ENCODE measurements at regions not wholly inside any gene's neighbourhood (a gene's known extent, or its start where the extent isn't known, plus 50 kb on each side); places are given as distances from the start of the nearest gene placed in this dataset.
"Not testable (repeated sequence)": the region's sequence is repeated elsewhere in the genome, so short reads cannot be mapped to it uniquely, and the experiment has no call there.

GRCh38 chr16:66245868-66246267 lies 120.6 kb upstream of the CDH5 start:
- Histone ChIP-seq H3K9me3 (ENCODE audit: control insufficient read depth, low read length) (no peaks in the 10 kb centered on the region), H3K4me3 (ENCODE audit: insufficient read depth, low read depth, low read length, poor library complexity, severe bottlenecking) (no peak overlapping the region), H3K36me3 (ENCODE audit: control insufficient read depth, insufficient read depth, low read length) (no peaks in the 10 kb centered on the region), H3K4me1 (ENCODE audit: control insufficient read depth, insufficient read depth, low read length, poor library complexity, severe bottlenecking) (no peaks in the 10 kb centered on the region), H3K27me3 (replicated peaks; ENCODE audit: control insufficient read depth, insufficient read depth, low read length, poor library complexity, severe bottlenecking) (no peaks in the 10 kb centered on the region), H3K27ac (ENCODE audit: insufficient read depth, low read length, poor library complexity, severe bottlenecking) (no peak overlapping the region)
- no peak for DNase-seq

DNA sequence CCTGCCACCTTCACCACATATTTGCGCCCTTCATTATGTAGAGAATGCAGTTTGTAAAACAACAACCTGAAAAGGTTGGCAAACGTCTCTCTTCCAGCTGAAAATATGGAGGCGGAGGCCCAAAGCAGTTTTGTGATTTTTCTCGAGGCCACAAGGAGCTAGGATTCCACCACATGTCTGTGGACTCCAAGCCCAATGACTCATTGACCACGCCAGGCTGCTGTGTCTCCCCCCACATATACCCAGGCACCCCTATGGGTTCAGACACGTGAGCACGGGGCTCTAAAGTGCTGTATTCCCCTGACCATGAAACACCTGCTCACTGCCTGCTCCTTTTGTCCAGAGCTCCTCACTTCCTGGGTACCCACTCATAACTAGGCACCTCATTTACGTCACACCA lies 121.4 kb upstream of the CDH5 start:
- no peak for DNase-seq
- Histone ChIP-seq H3K36me3 (ENCODE audit: control insufficient read depth, insufficient read depth, low read length) (no peaks in the 10 kb centered on the region), H3K9me3 (ENCODE audit: control insufficient read depth, low read length) (no peaks in the 10 kb centered on the region), H3K27me3 (replicated peaks; ENCODE audit: control insufficient read depth, insufficient read depth, low read length, poor library complexity, severe bottlenecking) (no peaks in the 10 kb centered on the region), H3K4me3 (ENCODE audit: insufficient read depth, low read depth, low read length, poor library complexity, severe bottlenecking) (no peak overlapping the region), H3K27ac (ENCODE audit: insufficient read depth, low read length, poor library complexity, severe bottlenecking) (no peak overlapping the region), H3K4me1 (ENCODE audit: control insufficient read depth, insufficient read depth, low read length, poor library complexity, severe bottlenecking) (no peaks in the 10 kb centered on the region)

DNA sequence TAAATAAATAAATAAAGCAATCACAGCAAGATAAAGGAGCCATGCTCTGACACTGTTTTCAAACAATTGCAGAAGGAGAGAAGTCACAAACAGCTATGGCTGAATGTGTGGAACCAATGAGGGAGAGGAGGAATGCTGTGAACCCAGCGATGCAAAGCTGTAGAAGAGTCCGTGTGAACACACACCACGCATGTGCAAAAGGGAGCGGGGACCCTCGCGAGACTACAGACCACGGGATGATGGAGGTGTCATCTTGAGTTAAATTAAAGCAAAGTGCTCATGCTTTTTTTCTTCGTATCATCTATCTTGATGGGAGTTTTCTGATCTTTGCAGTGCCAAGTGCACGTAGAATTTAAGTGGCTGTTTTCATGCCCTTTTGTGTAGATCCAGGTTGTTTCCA lies 123.8 kb upstream of the CDH5 start:
- Histone ChIP-seq H3K4me3 (ENCODE audit: insufficient read depth, low read depth, low read length, poor library complexity, severe bottlenecking) (no peak overlapping the region), H3K4me1 (ENCODE audit: control insufficient read depth, insufficient read depth, low read length, poor library complexity, severe bottlenecking) (no peaks in the 10 kb centered on the region), H3K9me3 (ENCODE audit: control insufficient read depth, low read length) (no peaks in the 10 kb centered on the region), H3K36me3 (ENCODE audit: control insufficient read depth, insufficient read depth, low read length) (no peaks in the 10 kb centered on the region), H3K27me3 (replicated peaks; ENCODE audit: control insufficient read depth, insufficient read depth, low read length, poor library complexity, severe bottlenecking) (no peaks in the 10 kb centered on the region), H3K27ac (ENCODE audit: insufficient read depth, low read length, poor library complexity, severe bottlenecking) (no peak overlapping the region)
- no peak for DNase-seq

- H3K9me3 ChIP-seq (ENCODE audit: control insufficient read depth, low read length); H3K36me3 ChIP-seq (ENCODE audit: control insufficient read depth, insufficient read depth, low read length); DNase-seq; H3K27me3 ChIP-seq (replicated peaks; ENCODE audit: control insufficient read depth, insufficient read depth, low read length, poor library complexity, severe bottlenecking); H3K4me3 ChIP-seq (ENCODE audit: insufficient read depth, low read depth, low read length, poor library complexity, severe bottlenecking); H3K27ac ChIP-seq (ENCODE audit: insufficient read depth, low read length, poor library complexity, severe bottlenecking); H3K4me1 ChIP-seq (ENCODE audit: control insufficient read depth, insufficient read depth, low read length, poor library complexity, severe bottlenecking): not testable (repeated sequence)
Measured at GRCh38 chr16:66242206-66242605, 124.3 kb upstream of the CDH5 start.

GRCh38 chr16:66240631-66241395 lies 125.7 kb upstream of the CDH5 start:
- Histone ChIP-seq H3K27me3 (replicated peaks; ENCODE audit: control insufficient read depth, insufficient read depth, low read length, poor library complexity, severe bottlenecking) (no peaks in the 10 kb centered on the region), H3K9me3 (ENCODE audit: control insufficient read depth, low read length) (no peaks in the 10 kb centered on the region), H3K27ac (ENCODE audit: insufficient read depth, low read length, poor library complexity, severe bottlenecking) (no peak overlapping the region), H3K4me3 (ENCODE audit: insufficient read depth, low read depth, low read length, poor library complexity, severe bottlenecking) (no peak overlapping the region), H3K4me1 (ENCODE audit: control insufficient read depth, insufficient read depth, low read length, poor library complexity, severe bottlenecking) (no peaks in the 10 kb centered on the region), H3K36me3 (ENCODE audit: control insufficient read depth, insufficient read depth, low read length) (no peaks in the 10 kb centered on the region)
- DNase-seq, result no peak

DNA sequence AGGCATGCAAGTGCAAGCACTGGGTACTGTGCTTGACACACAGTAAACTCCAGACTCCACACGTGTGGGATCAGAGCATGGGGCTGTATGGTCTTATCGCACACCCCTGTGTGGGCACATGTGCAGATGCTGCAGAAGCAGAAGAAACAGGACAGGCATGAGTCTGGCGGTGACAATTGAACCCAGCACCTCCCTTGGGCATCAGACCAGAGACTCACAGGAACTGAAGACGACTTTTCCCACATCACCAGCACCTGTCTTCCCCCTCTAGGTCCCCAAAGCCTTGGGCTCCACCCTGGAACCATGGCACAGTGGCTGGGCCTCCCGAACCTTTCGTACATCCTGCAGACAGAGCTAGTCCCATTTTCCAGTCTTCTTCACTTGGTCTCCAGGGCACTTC lies 126.4 kb upstream of the CDH5 start:
- no peak overlapping the region for H3K27ac ChIP-seq (ENCODE audit: insufficient read depth, low read length, poor library complexity, severe bottlenecking)
- no peaks in the 10 kb centered on the region for H3K4me1 ChIP-seq (ENCODE audit: control insufficient read depth, insufficient read depth, low read length, poor library complexity, severe bottlenecking)
- H3K36me3 ChIP-seq (ENCODE audit: control insufficient read depth, insufficient read depth, low read length), result no peaks in the 10 kb centered on the region
- H3K4me3 ChIP-seq (ENCODE audit: insufficient read depth, low read depth, low read length, poor library complexity, severe bottlenecking), result no peak overlapping the region
- H3K9me3 ChIP-seq (ENCODE audit: control insufficient read depth, low read length), result no peaks in the 10 kb centered on the region
- H3K27me3 ChIP-seq (replicated peaks; ENCODE audit: control insufficient read depth, insufficient read depth, low read length, poor library complexity, severe bottlenecking), result no peaks in the 10 kb centered on the region
- no peak for DNase-seq

- no peak overlapping the region for H3K4me3 ChIP-seq (ENCODE audit: insufficient read depth, low read depth, low read length, poor library complexity, severe bottlenecking)
- no peak overlapping the region for H3K27ac ChIP-seq (ENCODE audit: insufficient read depth, low read length, poor library complexity, severe bottlenecking)
- no peaks in the 10 kb centered on the region for H3K4me1 ChIP-seq (ENCODE audit: control insufficient read depth, insufficient read depth, low read length, poor library complexity, severe bottlenecking)
- H3K27me3 ChIP-seq (replicated peaks; ENCODE audit: control insufficient read depth, insufficient read depth, low read length, poor library complexity, severe bottlenecking), result no peaks in the 10 kb centered on the region
- no peaks in the 10 kb centered on the region for H3K9me3 ChIP-seq (ENCODE audit: control insufficient read depth, low read length)
- DNase-seq, result no peak
- H3K36me3 ChIP-seq (ENCODE audit: control insufficient read depth, insufficient read depth, low read length), result no peaks in the 10 kb centered on the region
Measured at GRCh38 chr16:66238696-66239095, 127.8 kb upstream of the CDH5 start.

DNA sequence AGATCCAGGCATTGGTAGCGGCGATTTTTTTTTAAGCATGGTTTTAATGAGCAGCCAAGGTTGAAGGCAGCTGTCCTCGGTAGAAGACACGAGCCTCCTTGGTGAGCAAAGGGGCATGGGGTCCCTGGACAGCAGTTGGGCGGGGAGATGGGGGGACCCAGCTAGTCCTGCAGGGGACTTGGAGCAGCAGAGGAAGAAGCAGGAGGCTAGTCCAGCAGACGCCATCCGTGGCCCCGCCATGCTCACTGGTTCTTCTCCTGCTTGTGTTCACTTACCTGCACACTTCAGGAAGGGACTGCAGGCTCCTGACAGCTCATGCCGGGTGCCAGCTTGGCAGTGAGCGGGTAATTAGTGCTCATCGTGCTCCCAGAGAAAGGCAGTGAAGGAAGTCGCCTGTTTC lies 130.2 kb upstream of the CDH5 start:
- no peaks in the 10 kb centered on the region for H3K9me3 ChIP-seq (ENCODE audit: control insufficient read depth, low read length)
- H3K4me3 ChIP-seq (ENCODE audit: insufficient read depth, low read depth, low read length, poor library complexity, severe bottlenecking), result no peak overlapping the region
- H3K36me3 ChIP-seq (ENCODE audit: control insufficient read depth, insufficient read depth, low read length), result no peaks in the 10 kb centered on the region
- H3K4me1 ChIP-seq (ENCODE audit: control insufficient read depth, insufficient read depth, low read length, poor library complexity, severe bottlenecking), result no peaks in the 10 kb centered on the region
- no peaks in the 10 kb centered on the region for H3K27me3 ChIP-seq (replicated peaks; ENCODE audit: control insufficient read depth, insufficient read depth, low read length, poor library complexity, severe bottlenecking)
- no peak for DNase-seq
- H3K27ac ChIP-seq (ENCODE audit: insufficient read depth, low read length, poor library complexity, severe bottlenecking), result no peak overlapping the region

GRCh38 chr16:66231452-66232160 lies 134.9 kb upstream of the CDH5 start:
- Histone ChIP-seq H3K4me3 (ENCODE audit: insufficient read depth, low read depth, low read length, poor library complexity, severe bottlenecking) (no peak overlapping the region), H3K9me3 (ENCODE audit: control insufficient read depth, low read length) (no peaks in the 10 kb centered on the region), H3K27ac (ENCODE audit: insufficient read depth, low read length, poor library complexity, severe bottlenecking) (no peak overlapping the region), H3K27me3 (replicated peaks; ENCODE audit: control insufficient read depth, insufficient read depth, low read length, poor library complexity, severe bottlenecking) (no peaks in the 10 kb centered on the region), H3K36me3 (ENCODE audit: control insufficient read depth, insufficient read depth, low read length) (no peaks in the 10 kb centered on the region), H3K4me1 (ENCODE audit: control insufficient read depth, insufficient read depth, low read length, poor library complexity, severe bottlenecking) (no peaks in the 10 kb centered on the region)
- no peak for DNase-seq

- no peak for DNase-seq
- H3K27ac ChIP-seq (ENCODE audit: insufficient read depth, low read length, poor library complexity, severe bottlenecking), result no peak overlapping the region
- H3K4me3 ChIP-seq (ENCODE audit: insufficient read depth, low read depth, low read length, poor library complexity, severe bottlenecking), result no peak overlapping the region
- H3K36me3 ChIP-seq (ENCODE audit: control insufficient read depth, insufficient read depth, low read length), result no peaks in the 10 kb centered on the region
- H3K9me3 ChIP-seq (ENCODE audit: control insufficient read depth, low read length), result no peaks in the 10 kb centered on the region
- no peaks in the 10 kb centered on the region for H3K27me3 ChIP-seq (replicated peaks; ENCODE audit: control insufficient read depth, insufficient read depth, low read length, poor library complexity, severe bottlenecking)
- no peaks in the 10 kb centered on the region for H3K4me1 ChIP-seq (ENCODE audit: control insufficient read depth, insufficient read depth, low read length, poor library complexity, severe bottlenecking)
Measured at GRCh38 chr16:66229651-66230050, 136.8 kb upstream of the CDH5 start.
